ENCODE measurements at regions not wholly inside any gene's neighbourhood (a gene's known extent, or its start where the extent isn't known, plus 50 kb on each side); places are given as distances from the start of the nearest gene placed in this dataset.
A peak's percentile ranks its signal among the peaks of the same experiment; 100 is the strongest.

DNA sequence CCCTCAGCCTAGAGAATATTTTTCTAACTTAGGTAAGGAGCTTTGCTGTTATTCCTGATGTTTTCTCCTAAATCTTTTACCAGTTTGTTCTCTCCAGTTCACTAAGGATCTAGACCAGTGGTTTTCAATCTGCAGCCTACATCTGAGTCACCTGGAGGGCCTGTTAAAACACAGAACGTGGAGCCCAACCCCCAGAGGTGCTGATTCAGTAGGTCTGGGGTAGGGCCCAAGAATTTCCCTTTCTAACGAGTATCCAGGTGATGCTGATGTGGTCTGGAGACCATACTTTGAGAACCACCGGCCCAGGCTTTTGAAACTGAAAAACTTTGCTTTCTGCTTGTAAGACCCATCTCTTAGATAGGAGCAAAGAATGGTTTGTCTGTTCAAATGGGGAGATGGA lies 51.2 kb upstream of the KMT2E start:
- DNase-seq (ENCODE audit: low read depth, low spot score) = no peak
- no peak overlapping the region for H3K27ac ChIP-seq (ENCODE audit: low read depth, low read length)

DNA sequence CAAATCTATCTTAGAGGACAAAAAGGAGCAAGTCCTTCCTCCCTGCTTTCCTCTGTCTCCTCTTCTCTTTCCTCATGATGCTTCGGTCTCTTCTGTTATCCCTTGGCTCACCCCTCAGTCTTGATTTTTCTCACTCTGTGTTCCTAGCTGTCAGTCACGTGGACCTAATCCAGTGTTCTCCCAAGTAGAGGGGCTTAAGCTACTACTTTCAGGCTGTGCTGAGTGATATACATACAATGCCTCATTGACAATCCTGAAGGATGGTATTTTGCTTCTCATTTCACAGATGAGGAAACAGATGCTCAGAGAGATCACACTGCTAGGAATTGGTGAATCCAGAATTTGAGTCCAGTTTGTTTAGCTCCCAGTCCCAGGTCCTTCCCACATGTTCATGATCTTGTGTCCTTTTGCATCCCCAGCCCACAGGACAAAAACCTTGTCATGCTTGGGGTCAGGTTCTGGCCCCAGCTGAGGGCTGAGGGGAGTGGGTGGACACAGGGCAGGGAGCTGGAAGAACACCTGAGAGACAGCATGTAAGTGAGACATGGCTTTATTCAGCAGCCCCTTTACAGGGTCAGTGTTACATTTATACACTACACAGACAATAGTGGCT lies 50.5 kb upstream of the KMT2E start:
- H3K27ac ChIP-seq (ENCODE audit: low read depth, low read length) = peak overlapping the region; percentile 78
- no peak for TF ChIP-seq CTCF (IDR thresholded peaks at IDR 0.05; ENCODE audit: low read depth, low read length)
- DNase-seq (ENCODE audit: low read depth, low spot score) = no peak
- H3K27me3 ChIP-seq (ENCODE audit: control insufficient read depth, insufficient read depth, low read length) = no peaks in the 10 kb centered on the region
- no peak overlapping the region for H3K4me3 ChIP-seq (ENCODE audit: low read depth, low read length)
- CTCF ChIA-PET = interaction anchor here (0.6 to 2.0 kb wide), 3 partner anchors 8 to 97 kb away, joined by 3 to 7 read pairs (median 4); no protein-coding TSS in a partner anchor
- POLR2A ChIA-PET = interaction anchor here (0.9 to 1.4 kb wide), 2 partner anchors 10 to 21 kb away, joined by 4 read pairs; no protein-coding TSS in a partner anchor
- no peaks in the 10 kb centered on the region for H3K9me3 ChIP-seq (ENCODE audit: control insufficient read depth, insufficient read depth, low read length)

More for the DNA sequence above, 51.2 kb upstream of the KMT2E start:
- H3K27me3 ChIP-seq (ENCODE audit: control insufficient read depth, insufficient read depth, low read length) = no peaks in the 10 kb centered on the region
- no peak overlapping the region for H3K4me3 ChIP-seq (ENCODE audit: low read depth, low read length)
- ChIA-PET POLR2A (interaction anchor here (1.4 kb wide), 1 partner anchor 21 kb away, joined by 4 read pairs; no protein-coding TSS in a partner anchor), CTCF (interaction anchor here (2.0 kb wide), 1 partner anchor 9 kb away, joined by 7 read pairs; no protein-coding TSS in a partner anchor)
- no peak for TF ChIP-seq CTCF (IDR thresholded peaks at IDR 0.05; ENCODE audit: low read depth, low read length)
- H3K9me3 ChIP-seq (ENCODE audit: control insufficient read depth, insufficient read depth, low read length) = no peaks in the 10 kb centered on the region

DNA sequence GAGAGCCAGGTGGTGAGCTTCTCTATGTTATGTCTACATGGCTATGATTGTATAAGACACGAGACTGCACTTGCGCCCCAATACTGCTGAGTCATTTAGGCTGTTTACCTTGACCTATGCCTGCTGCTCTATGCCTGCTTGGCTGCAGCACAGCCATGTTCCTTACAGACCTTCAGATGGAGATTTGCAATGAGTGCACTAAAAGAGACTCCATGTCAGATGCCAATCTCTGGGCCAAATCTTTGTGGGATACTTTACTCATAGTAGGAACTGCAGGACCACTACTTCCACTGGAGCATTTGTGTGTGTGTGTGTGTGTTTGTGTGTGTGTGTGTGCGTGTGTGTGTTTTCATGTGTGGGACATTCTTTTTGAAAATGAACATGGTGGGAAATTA lies 50.0 kb upstream of the KMT2E start:
- ChIA-PET POLR2A (interaction anchor here (0.9 to 1.4 kb wide), 2 partner anchors 10 to 20 kb away, joined by 4 read pairs; no protein-coding TSS in a partner anchor), CTCF (interaction anchor here (0.6 to 1.0 kb wide), 2 partner anchors 17 to 96 kb away, joined by 3 to 4 read pairs; no protein-coding TSS in a partner anchor)

More for the DNA sequence above, 50.0 kb upstream of the KMT2E start:
- H3K9me3 ChIP-seq (ENCODE audit: control insufficient read depth, insufficient read depth, low read length) = no peaks in the 10 kb centered on the region
- H3K4me3 ChIP-seq (ENCODE audit: low read depth, low read length) = no peak overlapping the region
- DNase-seq (ENCODE audit: low read depth, low spot score) = peak; percentile 86
- peak overlapping the region; percentile 78 for H3K27ac ChIP-seq (ENCODE audit: low read depth, low read length)
- no peak for TF ChIP-seq CTCF (IDR thresholded peaks at IDR 0.05; ENCODE audit: low read depth, low read length)
- H3K27me3 ChIP-seq (ENCODE audit: control insufficient read depth, insufficient read depth, low read length) = no peaks in the 10 kb centered on the region

Data from AG04450 (cell line).